Activated naive CD4-positive, alpha-beta T cell treated with anti-CD3 and anti-CD28 coated beads, Interleukin-2, amount 10 ng/mL, durations not matched to agents 7 days and 5 days (primary cell): ENCODE measurements at regions not wholly inside any gene's neighbourhood (a gene's known extent, or its start where the extent isn't known, plus 50 kb on each side); places are given as distances from the start of the nearest gene placed in this dataset.

ENCODE experiments used
- CTCF ChIA-PET: fragments of 350-600 bp; sonication (Branson Sonifier 250); formaldehyde crosslinking; loops from one replicate; lab custom pipeline; 2021; ENCODE audit warnings: antibody characterized with exemption; lab: Charles Lee
- DNase-seq: peaks from one replicate; pipeline ENCODE4 v3.0.0-alpha.2; 2020
- H3K27ac Mint-ChIP-seq: one replicate; pipeline ENCODE4 v1.8.0; 2021; ENCODE audit warnings: mild to moderate bottlenecking, moderate library complexity, mixed read lengths
- H3K27me3 Mint-ChIP-seq: one replicate; pipeline ENCODE4 v1.8.0; 2021; ENCODE audit warnings: mild to moderate bottlenecking, mixed read lengths
- H3K36me3 Mint-ChIP-seq: one replicate; pipeline ENCODE4 v1.8.0; 2021; ENCODE audit warnings: mixed read lengths
- H3K4me1 Mint-ChIP-seq: one replicate; pipeline ENCODE4 v1.8.0; 2021; ENCODE audit warnings: mixed read lengths
- H3K4me3 Mint-ChIP-seq: one replicate; pipeline ENCODE4 v1.8.0; 2021; ENCODE audit warnings: mild to moderate bottlenecking, moderate library complexity, mixed read lengths
- H3K9me3 Mint-ChIP-seq: one replicate; pipeline ENCODE4 v1.8.0; 2021; ENCODE audit warnings: mixed read lengths

DNA sequence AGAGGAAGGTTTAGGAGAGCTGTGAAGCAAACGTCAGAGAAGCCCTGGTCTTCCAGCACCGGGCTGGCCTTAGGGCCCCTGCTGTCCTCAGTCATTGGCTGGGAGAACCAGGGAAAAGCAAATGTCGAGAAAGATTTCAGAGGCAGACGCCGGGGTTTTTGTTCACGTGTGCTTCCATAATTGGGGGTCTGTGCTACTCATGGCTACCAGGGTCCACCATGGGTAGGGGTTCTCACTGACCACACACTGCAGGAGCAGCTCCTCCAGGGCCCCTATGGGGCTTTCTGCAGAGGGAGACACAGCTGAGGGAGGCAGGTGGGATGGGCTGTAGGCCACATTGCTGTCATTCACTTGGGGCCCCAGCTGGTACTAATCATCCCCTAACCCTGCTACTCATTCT lies 291.8 kb upstream of the FOXQ1 start:
- no peak overlapping the region for H3K4me3 Mint-ChIP-seq
- H3K36me3 Mint-ChIP-seq, result no peaks in the 10 kb centered on the region
- H3K27me3 Mint-ChIP-seq, result peaks cover 13% of the 10 kb centered on the region
- no peak for DNase-seq
- peaks cover 1% of the 10 kb centered on the region for H3K9me3 Mint-ChIP-seq
- H3K4me1 Mint-ChIP-seq, result no peaks in the 10 kb centered on the region
- H3K27ac Mint-ChIP-seq, result no peak overlapping the region
- CTCF ChIA-PET, result no interaction called here

GRCh38 chr6:1018041-1018440 lies 293.9 kb upstream of the FOXQ1 start:
- Mint-ChIP-seq H3K4me3 (no peak overlapping the region), H3K9me3 (peaks cover 1% of the 10 kb centered on the region), H3K4me1 (no peaks in the 10 kb centered on the region), H3K27ac (no peak overlapping the region), H3K36me3 (no peaks in the 10 kb centered on the region), H3K27me3 (peaks cover 3% of the 10 kb centered on the region)
- DNase-seq, result no peak
- CTCF ChIA-PET, result no interaction called here

GRCh38 chr6:1016329-1017302 lies 295.3 kb upstream of the FOXQ1 start:
- H3K4me1 Mint-ChIP-seq, result no peaks in the 10 kb centered on the region

GRCh38 chr6:1015825-1016224 lies 296.1 kb upstream of the FOXQ1 start:
- no peak for DNase-seq
- no peaks in the 10 kb centered on the region for H3K4me1 Mint-ChIP-seq
- no peak overlapping the region for H3K4me3 Mint-ChIP-seq
- no peak overlapping the region for H3K27ac Mint-ChIP-seq
- peaks cover 3% of the 10 kb centered on the region for H3K27me3 Mint-ChIP-seq
- no peaks in the 10 kb centered on the region for H3K36me3 Mint-ChIP-seq
- H3K9me3 Mint-ChIP-seq, result no peaks in the 10 kb centered on the region
- CTCF ChIA-PET, result no interaction called here

More at GRCh38 chr6:1016329-1017302, 295.3 kb upstream of the FOXQ1 start:
- DNase-seq, result no peak
- CTCF ChIA-PET, result no interaction called here
- Mint-ChIP-seq H3K27me3 (peaks cover 3% of the 10 kb centered on the region), H3K4me3 (no peak overlapping the region), H3K27ac (no peak overlapping the region), H3K9me3 (peaks cover under 1% of the 10 kb centered on the region), H3K36me3 (no peaks in the 10 kb centered on the region)

GRCh38 chr6:1014431-1014807 lies 297.5 kb upstream of the FOXQ1 start:
- Mint-ChIP-seq H3K27me3 (no peaks in the 10 kb centered on the region), H3K4me3 (no peak overlapping the region), H3K9me3 (no peaks in the 10 kb centered on the region), H3K4me1 (no peaks in the 10 kb centered on the region), H3K27ac (no peak overlapping the region), H3K36me3 (no peaks in the 10 kb centered on the region)
- CTCF ChIA-PET, result no interaction called here
- no peak for DNase-seq

- Mint-ChIP-seq H3K9me3 (no peaks in the 10 kb centered on the region), H3K4me1 (no peaks in the 10 kb centered on the region), H3K27ac (no peak overlapping the region), H3K27me3 (no peaks in the 10 kb centered on the region), H3K4me3 (no peak overlapping the region), H3K36me3 (no peaks in the 10 kb centered on the region)
- CTCF ChIA-PET, result no interaction called here
- no peak for DNase-seq
Observed at GRCh38 chr6:1013656-1014430, 298.1 kb upstream of the FOXQ1 start.

DNA sequence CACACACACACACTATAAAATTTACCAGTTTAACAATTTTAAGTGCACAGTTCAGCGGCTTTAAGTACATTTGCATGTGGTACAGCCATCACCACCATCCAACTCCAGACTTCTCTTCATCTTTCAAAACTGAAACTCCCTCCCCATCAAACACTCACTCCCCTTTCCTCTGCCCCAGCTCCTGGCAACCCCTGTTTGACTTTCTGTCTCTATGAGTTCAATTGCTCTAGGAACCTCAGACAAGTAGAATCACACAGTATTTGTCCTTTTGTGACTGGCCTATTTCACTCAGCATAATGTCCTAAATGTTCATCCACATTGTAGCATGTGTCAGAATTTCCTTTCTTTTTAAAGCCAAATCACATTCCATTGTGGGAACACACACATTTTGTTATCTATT lies 302.8 kb upstream of the FOXQ1 start:
- Mint-ChIP-seq H3K4me3 (no peak overlapping the region), H3K36me3 (no peaks in the 10 kb centered on the region), H3K27ac (no peak overlapping the region), H3K9me3 (no peaks in the 10 kb centered on the region), H3K27me3 (peaks cover 6% of the 10 kb centered on the region), H3K4me1 (no peaks in the 10 kb centered on the region)
- no peak for DNase-seq
- CTCF ChIA-PET, result no interaction called here

GRCh38 chr6:1007159-1007558 lies 304.7 kb upstream of the FOXQ1 start:
- H3K4me1 Mint-ChIP-seq, result no peaks in the 10 kb centered on the region
- CTCF ChIA-PET, result no interaction called here
- H3K4me3 Mint-ChIP-seq, result no peak overlapping the region
- DNase-seq, result no peak
- H3K36me3 Mint-ChIP-seq, result no peaks in the 10 kb centered on the region
- no peak overlapping the region for H3K27ac Mint-ChIP-seq
- peaks cover 6% of the 10 kb centered on the region for H3K27me3 Mint-ChIP-seq
- no peaks in the 10 kb centered on the region for H3K9me3 Mint-ChIP-seq

DNA sequence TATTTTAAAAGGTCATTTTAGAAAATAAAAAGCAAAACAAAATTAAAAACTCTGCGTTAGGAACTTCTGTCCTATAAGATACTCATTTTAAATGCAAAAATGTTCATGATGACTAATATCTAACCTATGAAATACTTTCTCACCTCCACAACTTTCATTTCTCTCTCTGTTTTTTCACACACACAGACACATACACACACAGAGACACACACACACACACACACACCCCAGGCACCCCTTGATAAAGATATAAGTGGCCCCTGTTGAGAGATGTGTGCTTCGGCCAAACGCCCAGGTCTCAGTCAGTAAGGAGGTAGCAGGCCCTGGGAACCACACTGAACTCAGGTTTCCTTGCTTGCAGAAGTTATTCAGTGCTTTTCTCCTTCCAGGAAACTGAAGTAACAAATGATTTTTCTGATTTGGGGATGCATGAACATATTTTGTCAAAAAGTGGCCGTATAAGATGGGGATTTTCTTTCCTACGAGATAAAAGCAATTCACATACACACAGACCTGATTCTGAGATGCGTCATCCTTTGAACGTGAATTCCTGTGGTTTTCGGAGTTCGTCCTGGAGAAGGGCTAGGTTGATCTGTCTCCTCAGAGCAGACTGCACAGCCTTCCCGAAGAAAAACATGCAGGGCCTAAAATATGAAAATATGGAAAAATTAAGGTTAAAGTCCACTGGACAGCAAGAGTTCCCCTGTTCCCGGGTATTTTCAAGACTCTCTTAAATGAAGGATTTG lies 306.8 kb upstream of the FOXQ1 start:
- Mint-ChIP-seq H3K4me3 (no peak overlapping the region), H3K27ac (no peak overlapping the region), H3K36me3 (no peaks in the 10 kb centered on the region), H3K4me1 (no peaks in the 10 kb centered on the region), H3K27me3 (peaks cover 6% of the 10 kb centered on the region), H3K9me3 (no peaks in the 10 kb centered on the region)
- DNase-seq, result no peak
- CTCF ChIA-PET, result no interaction called here

DNA sequence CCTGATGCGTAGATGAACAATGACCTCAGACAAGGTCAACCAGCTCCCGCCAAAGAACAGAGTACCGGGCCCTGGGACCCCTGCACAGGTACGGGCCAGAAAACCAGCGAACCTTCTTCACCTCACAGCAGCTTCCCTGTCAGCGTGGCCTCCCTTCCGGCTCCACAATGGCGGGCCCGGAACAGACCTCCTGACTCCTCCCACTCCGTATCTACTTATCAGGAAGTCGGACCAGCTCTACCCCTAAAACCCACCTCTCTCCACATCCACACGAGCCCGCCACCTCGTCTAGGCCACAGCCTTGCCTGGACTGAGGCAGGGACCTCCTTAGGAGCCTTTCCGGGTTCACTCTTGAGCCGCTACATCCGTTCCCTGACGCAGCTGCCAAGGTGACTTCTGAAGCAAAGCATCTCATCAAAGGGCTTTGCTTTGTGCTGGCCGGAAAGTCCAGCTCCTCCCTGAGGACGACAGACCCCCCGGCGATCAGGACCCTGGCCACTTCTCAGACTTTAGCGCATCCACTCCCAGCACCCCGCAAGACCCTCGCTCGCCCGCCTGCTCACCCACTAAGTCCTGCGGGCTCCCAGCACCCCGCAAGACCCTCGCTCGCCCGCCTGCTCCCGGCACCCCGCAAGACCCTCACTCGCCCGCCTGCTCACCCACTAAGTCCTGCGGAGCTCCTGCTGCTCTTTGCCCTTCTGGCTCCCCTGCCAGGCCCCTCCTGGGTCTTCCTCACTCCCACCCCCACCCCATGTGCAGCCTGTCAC lies 308.3 kb upstream of the FOXQ1 start:
- H3K9me3 Mint-ChIP-seq, result no peaks in the 10 kb centered on the region
- H3K27ac Mint-ChIP-seq, result no peak overlapping the region
- peaks cover 6% of the 10 kb centered on the region for H3K27me3 Mint-ChIP-seq
- no peak overlapping the region for H3K4me3 Mint-ChIP-seq
- no peaks in the 10 kb centered on the region for H3K4me1 Mint-ChIP-seq
- no peaks in the 10 kb centered on the region for H3K36me3 Mint-ChIP-seq
- no peak for DNase-seq
- CTCF ChIA-PET, result no interaction called here

- no peaks in the 10 kb centered on the region for H3K9me3 Mint-ChIP-seq
- no peak for DNase-seq
- H3K4me3 Mint-ChIP-seq, result no peak overlapping the region
- H3K27ac Mint-ChIP-seq, result no peak overlapping the region
- H3K4me1 Mint-ChIP-seq, result no peaks in the 10 kb centered on the region
- CTCF ChIA-PET, result no interaction called here
- peaks cover 6% of the 10 kb centered on the region for H3K27me3 Mint-ChIP-seq
- H3K36me3 Mint-ChIP-seq, result no peaks in the 10 kb centered on the region
Observed at GRCh38 chr6:1002989-1003388, 308.9 kb upstream of the FOXQ1 start.

DNA sequence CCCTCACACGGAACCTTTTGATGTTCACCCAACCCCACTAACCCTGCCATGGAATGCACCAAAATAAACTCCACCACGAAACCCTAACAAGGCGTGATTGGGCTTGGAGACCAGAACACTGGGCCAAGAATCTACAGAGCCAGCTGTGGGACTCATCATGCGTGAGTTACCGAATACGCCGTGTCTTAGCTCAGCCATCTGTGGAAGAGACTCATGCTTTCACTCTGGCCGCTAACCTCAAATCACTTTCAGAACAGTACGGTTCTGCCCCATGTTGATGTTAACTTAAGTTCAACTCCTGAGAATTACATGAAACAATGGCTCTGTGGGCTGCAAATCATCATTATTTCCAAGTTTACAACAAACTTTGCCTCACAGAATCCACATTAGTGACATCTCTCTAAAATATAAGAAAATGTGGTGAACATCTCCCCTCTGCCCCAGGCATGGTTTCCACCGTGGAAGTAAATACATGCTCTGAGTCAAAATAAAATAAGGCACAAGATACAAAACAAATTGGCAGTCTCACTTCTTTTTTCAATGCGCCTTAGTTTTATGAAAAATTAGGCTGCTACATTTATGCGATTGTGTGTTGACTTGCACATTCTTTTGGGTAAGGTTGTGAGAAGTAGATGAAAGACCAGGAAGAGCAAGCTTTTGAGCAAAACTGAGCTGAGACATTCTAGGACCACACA lies 308.9 kb upstream of the EXOC2 start:
- Mint-ChIP-seq H3K36me3 (no peaks in the 10 kb centered on the region), H3K27me3 (peaks cover 12% of the 10 kb centered on the region), H3K9me3 (no peaks in the 10 kb centered on the region), H3K4me3 (no peak overlapping the region), H3K27ac (no peak overlapping the region), H3K4me1 (no peaks in the 10 kb centered on the region)
- DNase-seq, result no peak
- CTCF ChIA-PET, result no interaction called here

DNA sequence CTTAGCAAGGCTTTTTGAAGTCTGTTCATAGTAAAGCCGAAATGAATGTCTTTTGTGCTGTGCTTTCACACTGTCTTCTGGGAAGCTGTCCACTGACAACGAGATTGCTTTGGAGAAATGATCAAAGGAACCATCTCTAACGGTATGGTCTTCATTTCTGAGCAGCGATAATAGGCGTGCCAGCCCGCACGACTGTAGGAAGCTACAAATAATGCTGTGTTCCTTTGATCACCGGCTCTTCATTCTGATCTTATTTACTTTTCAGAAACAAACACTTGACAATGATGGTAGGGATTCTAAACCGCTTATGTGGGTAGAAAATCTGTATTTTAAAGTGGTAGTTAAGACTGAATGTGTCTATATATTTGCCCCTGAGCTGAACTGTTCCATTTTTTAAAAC lies 306.6 kb upstream of the EXOC2 start:
- Mint-ChIP-seq H3K4me1 (no peaks in the 10 kb centered on the region), H3K27me3 (peaks cover 6% of the 10 kb centered on the region), H3K36me3 (no peaks in the 10 kb centered on the region), H3K27ac (no peak overlapping the region), H3K4me3 (no peak overlapping the region), H3K9me3 (no peaks in the 10 kb centered on the region)
- CTCF ChIA-PET, result no interaction called here
- DNase-seq, result no peak
